IMR-90 (cell line): ENCODE measurements at regions not wholly inside any gene's neighbourhood (a gene's known extent, or its start where the extent isn't known, plus 50 kb on each side); places are given as distances from the start of the nearest gene placed in this dataset.
A peak's percentile ranks its signal among the peaks of the same experiment; 100 is the strongest.

Experiments used
- ATAC-seq: fragments of 200-7000 bp; cut with Tn5 transposase; 2 replicates; pipeline ENCODE4 v1.9.1; 2020; ENCODE audit warnings: low read depth, mild to moderate bottlenecking, moderate library complexity
- BruUV-seq: library from RNA; stranded (reverse); fragments of 400-500 nt; replicated peaks from 2 replicates; lab custom pipeline; 2021; lab: Mats Ljungman, UMichigan
- CTCF ChIA-PET: fragments of 300-600 bp; formaldehyde crosslinking; extraction: SDS; loops from one replicate; lab custom pipeline; 2021; ENCODE audit warnings: antibody characterized with exemption; lab: Yijun Ruan, JAX
- POLR2A ChIA-PET: fragments of 300-600 bp; sonication (Branson Sonifier 250); formaldehyde crosslinking; loops from one replicate; lab custom pipeline; 2022; ENCODE audit warnings: antibody characterized with exemption; ENCODE audit not compliant: unreplicated experiment; lab: Charles Lee
- DNase-seq: peaks from one replicate; pipeline ENCODE4 v3.0.0; 2013
- H2AFZ ChIP-seq: replicated peaks from 2 replicates; pipeline ENCODE3; 2013; ENCODE audit warnings: low read length, mild to moderate bottlenecking; ENCODE audit not compliant: poor library complexity
- H2AK5ac ChIP-seq: 2 replicates; pipeline ENCODE4 v1.6.1; 2013; ENCODE audit warnings: low read depth, low read length, inconsistent platforms
- H2AK9ac ChIP-seq: replicated peaks from 2 replicates; pipeline ENCODE3; 2013; ENCODE audit warnings: mild to moderate bottlenecking, low read depth, low read length, moderate library complexity; ENCODE audit not compliant: poor library complexity
- H2BK120ac ChIP-seq: 2 replicates; pipeline ENCODE4 v1.6.1; 2013; ENCODE audit warnings: low read depth, low read length, inconsistent platforms
- H2BK15ac ChIP-seq: 3 replicates; pipeline ENCODE4 v1.6.1; 2013; ENCODE audit warnings: low read depth, low read length, inconsistent platforms
- H2BK20ac ChIP-seq: 2 replicates; pipeline ENCODE4 v1.6.1; 2013; ENCODE audit warnings: low read depth, mild to moderate bottlenecking, inconsistent platforms, low read length, moderate library complexity
- H2BK5ac ChIP-seq: 2 replicates; pipeline ENCODE4 v1.6.1; 2013; ENCODE audit warnings: mild to moderate bottlenecking, low read depth, low read length, inconsistent platforms; ENCODE audit not compliant: poor library complexity, severe bottlenecking
- H3K14ac ChIP-seq: replicated peaks from 2 replicates; pipeline ENCODE4 v1.6.1; 2013; ENCODE audit warnings: low read depth, low read length, inconsistent platforms
- H3K18ac ChIP-seq: 2 replicates; pipeline ENCODE4 v1.6.1; 2013; ENCODE audit warnings: low read depth, low read length, control low read depth
- H3K23ac ChIP-seq: 2 replicates; pipeline ENCODE4 v1.6.1; 2013; ENCODE audit warnings: low read depth, low read length, inconsistent platforms
- H3K27ac ChIP-seq: 2 replicates; pipeline ENCODE4 v1.5.1; 2013; ENCODE audit warnings: mild to moderate bottlenecking, control low read depth, low read length; ENCODE audit not compliant: insufficient read depth
- H3K27me3 ChIP-seq: 2 replicates; pipeline ENCODE4 v1.6.1; 2013; ENCODE audit warnings: low read length; ENCODE audit not compliant: control insufficient read depth, insufficient read depth
- H3K36me3 ChIP-seq: 2 replicates; pipeline ENCODE4 v1.6.1; 2013; ENCODE audit warnings: low read length, mixed read lengths; ENCODE audit not compliant: control insufficient read depth, insufficient read depth
- H3K4ac ChIP-seq: 2 replicates; pipeline ENCODE4 v1.6.1; 2013; ENCODE audit warnings: low read depth, low read length, inconsistent platforms
- H3K4me1 ChIP-seq: 2 replicates; pipeline ENCODE4 v1.6.1; 2013; ENCODE audit warnings: low read length, mixed read lengths; ENCODE audit not compliant: control insufficient read depth, insufficient read depth
- H3K4me2 ChIP-seq: 2 replicates; pipeline ENCODE4 v1.6.1; 2013; ENCODE audit warnings: low read depth, mild to moderate bottlenecking, control low read depth, low read length, moderate library complexity
- H3K4me3 ChIP-seq: 2 replicates; pipeline ENCODE4 v1.5.1; 2013; ENCODE audit warnings: low read depth, mild to moderate bottlenecking, control low read depth, low read length, moderate library complexity; ENCODE audit not compliant: insufficient read depth
- H3K56ac ChIP-seq: 2 replicates; pipeline ENCODE4 v1.6.1; 2013; ENCODE audit warnings: low read length, inconsistent platforms; ENCODE audit not compliant: insufficient read depth; ENCODE audit errors: extremely low read depth
- H3K79me1 ChIP-seq, 2 experiments: 2 replicates each; pipeline ENCODE4 v1.6.1; 2013; ENCODE audit warnings: low read length in 2 of 2, inconsistent platforms in 1 of 2, low read depth in 1 of 2
- H3K9ac ChIP-seq: 2 replicates; pipeline ENCODE4 v1.6.1; 2013; ENCODE audit warnings: low read depth, low read length, control low read depth
- H3K9me1 ChIP-seq: 2 replicates; pipeline ENCODE4 v1.6.1; 2013; ENCODE audit warnings: low read length, inconsistent platforms; ENCODE audit not compliant: insufficient read depth
- H3K9me3 ChIP-seq: 2 replicates; pipeline ENCODE4 v1.6.1; 2013; ENCODE audit warnings: low read length; ENCODE audit not compliant: control insufficient read depth, insufficient read depth
- H4K20me1 ChIP-seq: 2 replicates; pipeline ENCODE4 v1.6.1; 2013; ENCODE audit warnings: low read length, inconsistent platforms; ENCODE audit not compliant: insufficient read depth
- H4K5ac ChIP-seq: 2 replicates; pipeline ENCODE4 v1.6.1; 2013; ENCODE audit warnings: mild to moderate bottlenecking, low read depth, low read length, control low read depth
- H4K8ac ChIP-seq, 2 experiments: 2 replicates each; pipeline ENCODE4 v1.6.1; 2013; ENCODE audit warnings: low read depth in 2 of 2, low read length in 2 of 2, control low read depth in 1 of 2, inconsistent platforms in 1 of 2
- H4K91ac ChIP-seq: 2 replicates; pipeline ENCODE4 v1.6.1; 2013; ENCODE audit warnings: low read depth, low read length, inconsistent platforms; ENCODE audit not compliant: insufficient read depth
- BHLHE40 ChIP-seq: fragments of 150-350 bp; IDR thresholded peaks from 2 replicates; pipeline ENCODE4 v1.6.1; 2016; ENCODE audit warnings: mild to moderate bottlenecking, low read depth, low read length
- CHD1 ChIP-seq: IDR thresholded peaks from 2 replicates; pipeline ENCODE4 v1.6.1; 2012; ENCODE audit warnings: low read depth, low read length, improper control_type of control experiment
- MAFK ChIP-seq: IDR thresholded peaks from 2 replicates; pipeline ENCODE4 v1.6.1; 2012; ENCODE audit warnings: low read depth, low read length, improper control_type of control experiment
- WGBS, 2 experiments: methylation state at CpG; one replicate each; pipeline versions ENCODE4 v1.1.5 to v1.1.7; 2013; ENCODE audit warnings: missing lambda C conversion rate in 2 of 2; ENCODE audit not compliant: insufficient read length in 1 of 2; ENCODE audit errors: extremely low coverage in 2 of 2; 5-methylcytosine and 5-hydroxymethylcytosine counted together
- dilution Hi-C: fragments of 300-500 bp; cut with HindIII; formaldehyde crosslinking; loops from one replicate; pipeline ENCODE4 v1.14.3; 2018; ENCODE audit warnings: low sequenced_read_pairs; ENCODE audit not compliant: unreplicated experiment
- in situ Hi-C: fragments of 300-500 bp; cut with MboI; formaldehyde crosslinking; loops from 3 replicates; pipeline ENCODE4 v1.14.3; 2019; ENCODE audit warnings: low sequenced_read_pairs, inconsistent platforms, mixed read lengths
- intact Hi-C: fragments of 100-400 bp; cut with micrococcal nuclease; formaldehyde crosslinking; loops from 2 replicates; pipeline ENCODE4 v1.10.0; 2022

DNA sequence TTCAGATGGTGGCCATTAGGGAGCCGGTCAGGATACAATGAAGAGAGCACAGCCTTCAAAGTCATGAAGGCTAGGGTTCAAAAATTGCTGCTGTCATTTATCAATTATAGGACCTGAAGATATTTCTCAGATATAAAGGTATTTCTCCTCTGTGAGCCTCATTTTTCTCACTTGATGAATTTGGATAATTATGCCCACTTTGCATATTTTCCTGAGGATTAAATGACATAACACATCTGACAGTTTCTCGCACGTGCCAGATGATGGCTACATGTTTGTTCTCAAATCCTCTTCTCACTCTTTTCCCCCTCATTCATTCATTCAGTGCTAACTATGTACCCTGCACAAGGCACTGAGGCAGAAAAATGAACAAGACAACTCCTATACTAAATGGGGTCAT is 391.6 kb downstream of the INHBA start:
- H4K91ac ChIP-seq = no peak overlapping the region
- H3K9ac ChIP-seq = no peak overlapping the region
- DNase-seq (no peak), ATAC-seq (no peak)
- intact Hi-C loops = no loop called here
- H3K23ac ChIP-seq = no peak overlapping the region
- no peak overlapping the region for H2BK5ac ChIP-seq
- H3K56ac ChIP-seq = no peak overlapping the region
- no peaks in the 10 kb centered on the region for H3K36me3 ChIP-seq
- H3K27me3 ChIP-seq = no peaks in the 10 kb centered on the region
- no CpG with 5 or more reads among the region's 3 CpGs for WGBS, 2 experiments
- H3K4ac ChIP-seq = no peak overlapping the region
- CTCF ChIA-PET = no interaction called here
- no peak overlapping the region for H3K18ac ChIP-seq
- H2BK20ac ChIP-seq = no peak overlapping the region
- H4K20me1 ChIP-seq = no peaks in the 10 kb centered on the region
- peaks cover 2% of the 10 kb centered on the region; the same call in 1 of the 2 replicates for H3K4me1 ChIP-seq
- no peaks in the 10 kb centered on the region for H3K79me1 ChIP-seq
- no peak overlapping the region for H3K27ac ChIP-seq
- H2BK120ac ChIP-seq = no peak overlapping the region
- H2AK9ac ChIP-seq = no peak overlapping the region
- no peak overlapping the region for H3K14ac ChIP-seq
- no peak overlapping the region for H2BK15ac ChIP-seq
- no peaks in the 10 kb centered on the region for H3K9me3 ChIP-seq
- H4K8ac ChIP-seq = no peak overlapping the region
- POLR2A ChIA-PET = no interaction called here
- no peak overlapping the region for H3K4me2 ChIP-seq
- H3K9me1 ChIP-seq = no peaks in the 10 kb centered on the region; the same call in 1 of the 2 replicates
- in situ Hi-C loops = no loop called here
- no TSS peak for BruUV-seq
- dilution Hi-C loops = no loop called here
- H4K5ac ChIP-seq = no peak overlapping the region
- H2AK5ac ChIP-seq = no peak overlapping the region
- no peak for TF ChIP-seq BHLHE40
- TF ChIP-seq MAFK = peak; percentile 47
- no peak for TF ChIP-seq CHD1
- H3K4me3 ChIP-seq = no peak overlapping the region
- no peak overlapping the region for H2AFZ ChIP-seq
